ENCODE measurements at regions not wholly inside any gene's neighbourhood (a gene's known extent, or its start where the extent isn't known, plus 50 kb on each side); places are given as distances from the start of the nearest gene placed in this dataset.

- H3K23ac ChIP-seq (ENCODE audit: low read depth, low read length), result no peak overlapping the region
Measured at GRCh38 chr11:127496165-127496564, 495.6 kb upstream of the KIRREL3 start.

More at GRCh38 chr11:127496165-127496564, 495.6 kb upstream of the KIRREL3 start:
- in situ Hi-C loops (cut with MboI; ENCODE audit: low sequenced_read_pairs) (no loop called here), dilution Hi-C loops (cut with HindIII; ENCODE audit: low sequenced_read_pairs, unreplicated experiment) (no loop called here), intact Hi-C loops (cut with micrococcal nuclease) (loop anchor here (10.0 kb wide), 1 partner anchor 1181 kb away; no protein-coding TSS in a partner anchor)
- ChIA-PET CTCF (interaction anchor here (0.7 kb wide), 1 partner anchor 67 kb away, joined by 4 read pairs; no protein-coding TSS in a partner anchor), POLR2A (ENCODE audit: unreplicated experiment) (no interaction called here)
- no peak overlapping the region for H3K9ac ChIP-seq (ENCODE audit: low read depth, low read length)
- no peak overlapping the region for H4K5ac ChIP-seq (ENCODE audit: low read depth, low read length)
- no peak overlapping the region for H3K27ac ChIP-seq (ENCODE audit: insufficient read depth, low read length)
- H3K9me3 ChIP-seq (ENCODE audit: control insufficient read depth, insufficient read depth, low read length), result no peaks in the 10 kb centered on the region
- no TSS peak for BruUV-seq (replicated peaks)
- no peak overlapping the region for H3K56ac ChIP-seq (ENCODE audit: extremely low read depth, insufficient read depth, low read length)
- no peak overlapping the region for H2BK120ac ChIP-seq (ENCODE audit: low read depth, low read length)
- no peaks in the 10 kb centered on the region for H3K27me3 ChIP-seq (ENCODE audit: control insufficient read depth, insufficient read depth, low read length)
- H2BK5ac ChIP-seq (ENCODE audit: low read depth, low read length, poor library complexity, severe bottlenecking), result no peak overlapping the region
- no peak overlapping the region for H2BK15ac ChIP-seq (ENCODE audit: low read depth, low read length)
- DNase-seq, result no peak
- no peak overlapping the region for H2AK9ac ChIP-seq (replicated peaks; ENCODE audit: low read depth, low read length, poor library complexity)
- no peak overlapping the region for H4K91ac ChIP-seq (ENCODE audit: insufficient read depth, low read depth, low read length)
- no peak overlapping the region for H3K14ac ChIP-seq (replicated peaks; ENCODE audit: low read depth, low read length)
- H3K79me1 ChIP-seq (ENCODE audit: low read depth in 1 of 2, low read length in 2 of 2), result no peaks in the 10 kb centered on the region
- TF ChIP-seq RAD21 (IDR thresholded peaks at IDR 0.05; ENCODE audit: low read length) (no peak), POLR2A (IDR thresholded peaks at IDR 0.05; ENCODE audit: low read depth, low read length) (no peak), FOS (IDR thresholded peaks at IDR 0.05; ENCODE audit: low read depth, low read length) (no peak), MXI1 (IDR thresholded peaks at IDR 0.05; ENCODE audit: borderline replicate concordance, low read depth, low read length) (no peak), ELK1 (IDR thresholded peaks at IDR 0.05; ENCODE audit: borderline replicate concordance, low read depth, low read length) (no peak), SMC3 (IDR thresholded peaks at IDR 0.05; ENCODE audit: low read depth, low read length) (no peak), CEBPB (IDR thresholded peaks at IDR 0.05; ENCODE audit: low read depth, low read length) (no peak)
- TF ChIP-seq, protein P1, sequence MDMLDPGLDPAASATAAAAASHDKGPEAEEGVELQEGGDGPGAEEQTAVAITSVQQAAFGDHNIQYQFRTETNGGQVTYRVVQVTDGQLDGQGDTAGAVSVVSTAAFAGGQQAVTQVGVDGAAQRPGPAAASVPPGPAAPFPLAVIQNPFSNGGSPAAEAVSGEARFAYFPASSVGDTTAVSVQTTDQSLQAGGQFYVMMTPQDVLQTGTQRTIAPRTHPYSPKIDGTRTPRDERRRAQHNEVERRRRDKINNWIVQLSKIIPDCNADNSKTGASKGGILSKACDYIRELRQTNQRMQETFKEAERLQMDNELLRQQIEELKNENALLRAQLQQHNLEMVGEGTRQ (IDR thresholded peaks at IDR 0.05; ENCODE audit: low read depth, low read length), result no peak
- H4K20me1 ChIP-seq (ENCODE audit: insufficient read depth, low read length), result no peaks in the 10 kb centered on the region
- no CpG with 5 or more reads among the region's 7 CpGs for WGBS, 2 experiments (ENCODE audit: extremely low coverage in 2 of 2, insufficient read length in 1 of 2)
- no peaks in the 10 kb centered on the region for H3K4me1 ChIP-seq (ENCODE audit: control insufficient read depth, insufficient read depth, low read length)
- no peak overlapping the region for H3K4me3 ChIP-seq (ENCODE audit: insufficient read depth, low read depth, low read length)
- no peak for ATAC-seq (ENCODE audit: low read depth)
- H3K4me2 ChIP-seq (ENCODE audit: low read depth, low read length), result no peak overlapping the region
- no peak overlapping the region for H3K4ac ChIP-seq (ENCODE audit: low read depth, low read length)
- no peak overlapping the region for H4K8ac ChIP-seq (ENCODE audit: low read depth in 2 of 2, low read length in 2 of 2)
- H3K18ac ChIP-seq (ENCODE audit: low read depth, low read length), result no peak overlapping the region
- no peak overlapping the region for H2AK5ac ChIP-seq (ENCODE audit: low read depth, low read length)
- H2BK20ac ChIP-seq (ENCODE audit: low read depth, low read length), result no peak overlapping the region
- no peak overlapping the region for H2AFZ ChIP-seq (replicated peaks; ENCODE audit: low read length, poor library complexity)
- no peaks in the 10 kb centered on the region for H3K9me1 ChIP-seq (ENCODE audit: insufficient read depth, low read length)
- no peaks in the 10 kb centered on the region for H3K36me3 ChIP-seq (ENCODE audit: control insufficient read depth, insufficient read depth, low read length)
